IMR-90 (cell line): ENCODE measurements at regions not wholly inside any gene's neighbourhood (a gene's known extent, or its start where the extent isn't known, plus 50 kb on each side); places are given as distances from the start of the nearest gene placed in this dataset.
"Not testable (repeated sequence)": the region's sequence is repeated elsewhere in the genome, so short reads cannot be mapped to it uniquely, and the experiment has no call there.

Source experiments
- ATAC-seq: fragments of 200-7000 bp; cut with Tn5 transposase; 2 replicates; pipeline ENCODE4 v1.9.1; 2020; ENCODE audit warnings: low read depth, mild to moderate bottlenecking, moderate library complexity
- BruUV-seq: library from RNA; stranded (reverse); fragments of 400-500 nt; replicated peaks from 2 replicates; lab custom pipeline; 2021; lab: Mats Ljungman, UMichigan
- CTCF ChIA-PET: fragments of 300-600 bp; formaldehyde crosslinking; extraction: SDS; loops from one replicate; lab custom pipeline; 2021; ENCODE audit warnings: antibody characterized with exemption; lab: Yijun Ruan, JAX
- POLR2A ChIA-PET: fragments of 300-600 bp; sonication (Branson Sonifier 250); formaldehyde crosslinking; loops from one replicate; lab custom pipeline; 2022; ENCODE audit warnings: antibody characterized with exemption; ENCODE audit not compliant: unreplicated experiment; lab: Charles Lee
- DNase-seq: peaks from one replicate; pipeline ENCODE4 v3.0.0; 2013
- H2AFZ ChIP-seq: replicated peaks from 2 replicates; pipeline ENCODE3; 2013; ENCODE audit warnings: low read length, mild to moderate bottlenecking; ENCODE audit not compliant: poor library complexity
- H2AK5ac ChIP-seq: 2 replicates; pipeline ENCODE4 v1.6.1; 2013; ENCODE audit warnings: low read depth, low read length, inconsistent platforms
- H2AK9ac ChIP-seq: replicated peaks from 2 replicates; pipeline ENCODE3; 2013; ENCODE audit warnings: mild to moderate bottlenecking, low read depth, low read length, moderate library complexity; ENCODE audit not compliant: poor library complexity
- H2BK120ac ChIP-seq: 2 replicates; pipeline ENCODE4 v1.6.1; 2013; ENCODE audit warnings: low read depth, low read length, inconsistent platforms
- H2BK15ac ChIP-seq: 3 replicates; pipeline ENCODE4 v1.6.1; 2013; ENCODE audit warnings: low read depth, low read length, inconsistent platforms
- H2BK20ac ChIP-seq: 2 replicates; pipeline ENCODE4 v1.6.1; 2013; ENCODE audit warnings: low read depth, mild to moderate bottlenecking, inconsistent platforms, low read length, moderate library complexity
- H2BK5ac ChIP-seq: 2 replicates; pipeline ENCODE4 v1.6.1; 2013; ENCODE audit warnings: mild to moderate bottlenecking, low read depth, low read length, inconsistent platforms; ENCODE audit not compliant: poor library complexity, severe bottlenecking
- H3K14ac ChIP-seq: replicated peaks from 2 replicates; pipeline ENCODE4 v1.6.1; 2013; ENCODE audit warnings: low read depth, low read length, inconsistent platforms
- H3K18ac ChIP-seq: 2 replicates; pipeline ENCODE4 v1.6.1; 2013; ENCODE audit warnings: low read depth, low read length, control low read depth
- H3K23ac ChIP-seq: 2 replicates; pipeline ENCODE4 v1.6.1; 2013; ENCODE audit warnings: low read depth, low read length, inconsistent platforms
- H3K27ac ChIP-seq: 2 replicates; pipeline ENCODE4 v1.5.1; 2013; ENCODE audit warnings: mild to moderate bottlenecking, control low read depth, low read length; ENCODE audit not compliant: insufficient read depth
- H3K27me3 ChIP-seq: 2 replicates; pipeline ENCODE4 v1.6.1; 2013; ENCODE audit warnings: low read length; ENCODE audit not compliant: control insufficient read depth, insufficient read depth
- H3K36me3 ChIP-seq: 2 replicates; pipeline ENCODE4 v1.6.1; 2013; ENCODE audit warnings: low read length, mixed read lengths; ENCODE audit not compliant: control insufficient read depth, insufficient read depth
- H3K4ac ChIP-seq: 2 replicates; pipeline ENCODE4 v1.6.1; 2013; ENCODE audit warnings: low read depth, low read length, inconsistent platforms
- H3K4me1 ChIP-seq: 2 replicates; pipeline ENCODE4 v1.6.1; 2013; ENCODE audit warnings: low read length, mixed read lengths; ENCODE audit not compliant: control insufficient read depth, insufficient read depth
- H3K4me2 ChIP-seq: 2 replicates; pipeline ENCODE4 v1.6.1; 2013; ENCODE audit warnings: low read depth, mild to moderate bottlenecking, control low read depth, low read length, moderate library complexity
- H3K4me3 ChIP-seq: 2 replicates; pipeline ENCODE4 v1.5.1; 2013; ENCODE audit warnings: low read depth, mild to moderate bottlenecking, control low read depth, low read length, moderate library complexity; ENCODE audit not compliant: insufficient read depth
- H3K56ac ChIP-seq: 2 replicates; pipeline ENCODE4 v1.6.1; 2013; ENCODE audit warnings: low read length, inconsistent platforms; ENCODE audit not compliant: insufficient read depth; ENCODE audit errors: extremely low read depth
- H3K79me1 ChIP-seq, 2 experiments: 2 replicates each; pipeline ENCODE4 v1.6.1; 2013; ENCODE audit warnings: low read length in 2 of 2, inconsistent platforms in 1 of 2, low read depth in 1 of 2
- H3K9ac ChIP-seq: 2 replicates; pipeline ENCODE4 v1.6.1; 2013; ENCODE audit warnings: low read depth, low read length, control low read depth
- H3K9me1 ChIP-seq: 2 replicates; pipeline ENCODE4 v1.6.1; 2013; ENCODE audit warnings: low read length, inconsistent platforms; ENCODE audit not compliant: insufficient read depth
- H3K9me3 ChIP-seq: 2 replicates; pipeline ENCODE4 v1.6.1; 2013; ENCODE audit warnings: low read length; ENCODE audit not compliant: control insufficient read depth, insufficient read depth
- H4K20me1 ChIP-seq: 2 replicates; pipeline ENCODE4 v1.6.1; 2013; ENCODE audit warnings: low read length, inconsistent platforms; ENCODE audit not compliant: insufficient read depth
- H4K5ac ChIP-seq: 2 replicates; pipeline ENCODE4 v1.6.1; 2013; ENCODE audit warnings: mild to moderate bottlenecking, low read depth, low read length, control low read depth
- H4K8ac ChIP-seq, 2 experiments: 2 replicates each; pipeline ENCODE4 v1.6.1; 2013; ENCODE audit warnings: low read depth in 2 of 2, low read length in 2 of 2, control low read depth in 1 of 2, inconsistent platforms in 1 of 2
- H4K91ac ChIP-seq: 2 replicates; pipeline ENCODE4 v1.6.1; 2013; ENCODE audit warnings: low read depth, low read length, inconsistent platforms; ENCODE audit not compliant: insufficient read depth
- FOS ChIP-seq: fragments of 150-350 bp; IDR thresholded peaks from 2 replicates; pipeline ENCODE4 v1.6.1; 2016; ENCODE audit warnings: low read depth, low read length
- RCOR1 ChIP-seq: IDR thresholded peaks from 2 replicates; pipeline ENCODE4 v1.6.1; 2012; ENCODE audit warnings: mild to moderate bottlenecking, low read length, improper control_type of control experiment; ENCODE audit not compliant: insufficient replicate concordance
- RFX5 ChIP-seq: IDR thresholded peaks from 2 replicates; pipeline ENCODE4 v1.8.0; 2012; ENCODE audit warnings: low read depth, mild to moderate bottlenecking, low read length, moderate library complexity
- WGBS, 2 experiments: methylation state at CpG; one replicate each; pipeline versions ENCODE4 v1.1.5 to v1.1.7; 2013; ENCODE audit warnings: missing lambda C conversion rate in 2 of 2; ENCODE audit not compliant: insufficient read length in 1 of 2; ENCODE audit errors: extremely low coverage in 2 of 2; 5-methylcytosine and 5-hydroxymethylcytosine counted together
- dilution Hi-C: fragments of 300-500 bp; cut with HindIII; formaldehyde crosslinking; loops from one replicate; pipeline ENCODE4 v1.14.3; 2018; ENCODE audit warnings: low sequenced_read_pairs; ENCODE audit not compliant: unreplicated experiment
- in situ Hi-C: fragments of 300-500 bp; cut with MboI; formaldehyde crosslinking; loops from 3 replicates; pipeline ENCODE4 v1.14.3; 2019; ENCODE audit warnings: low sequenced_read_pairs, inconsistent platforms, mixed read lengths
- intact Hi-C: fragments of 100-400 bp; cut with micrococcal nuclease; formaldehyde crosslinking; loops from 2 replicates; pipeline ENCODE4 v1.10.0; 2022
- TF ChIP-seq, protein P1 (sequence below): conservative IDR thresholded peaks from 2 replicates; pipeline ENCODE4 v1.5.1; 2012; ENCODE audit warnings: mild to moderate bottlenecking, low read depth, low read length, improper control_type of control experiment

DNA sequence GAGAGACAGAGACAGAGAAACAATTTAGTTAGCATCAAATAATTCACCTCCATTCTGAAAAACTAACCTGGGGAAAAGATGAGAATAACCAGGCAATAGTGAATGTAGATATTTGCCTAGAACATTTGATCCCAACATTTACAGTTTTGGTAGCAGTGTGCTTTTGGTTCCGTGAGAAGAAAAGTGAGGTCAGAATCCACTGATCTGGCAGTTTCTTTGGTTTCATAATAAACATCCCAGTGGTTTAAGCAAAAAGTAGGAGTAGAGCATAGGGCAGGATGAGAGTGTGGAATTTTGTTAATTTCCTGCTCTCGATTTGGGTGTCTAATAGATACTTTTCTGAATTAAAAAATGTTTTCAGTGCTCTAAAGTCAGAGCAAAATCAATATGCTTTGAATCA, 887.0 kb downstream of the NR2F1-AS1 start (continued):
- TF ChIP-seq RCOR1 (no peak), FOS (no peak), RFX5 (no peak)
- TF ChIP-seq, protein P1, sequence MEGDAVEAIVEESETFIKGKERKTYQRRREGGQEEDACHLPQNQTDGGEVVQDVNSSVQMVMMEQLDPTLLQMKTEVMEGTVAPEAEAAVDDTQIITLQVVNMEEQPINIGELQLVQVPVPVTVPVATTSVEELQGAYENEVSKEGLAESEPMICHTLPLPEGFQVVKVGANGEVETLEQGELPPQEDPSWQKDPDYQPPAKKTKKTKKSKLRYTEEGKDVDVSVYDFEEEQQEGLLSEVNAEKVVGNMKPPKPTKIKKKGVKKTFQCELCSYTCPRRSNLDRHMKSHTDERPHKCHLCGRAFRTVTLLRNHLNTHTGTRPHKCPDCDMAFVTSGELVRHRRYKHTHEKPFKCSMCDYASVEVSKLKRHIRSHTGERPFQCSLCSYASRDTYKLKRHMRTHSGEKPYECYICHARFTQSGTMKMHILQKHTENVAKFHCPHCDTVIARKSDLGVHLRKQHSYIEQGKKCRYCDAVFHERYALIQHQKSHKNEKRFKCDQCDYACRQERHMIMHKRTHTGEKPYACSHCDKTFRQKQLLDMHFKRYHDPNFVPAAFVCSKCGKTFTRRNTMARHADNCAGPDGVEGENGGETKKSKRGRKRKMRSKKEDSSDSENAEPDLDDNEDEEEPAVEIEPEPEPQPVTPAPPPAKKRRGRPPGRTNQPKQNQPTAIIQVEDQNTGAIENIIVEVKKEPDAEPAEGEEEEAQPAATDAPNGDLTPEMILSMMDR = no peak

DNA sequence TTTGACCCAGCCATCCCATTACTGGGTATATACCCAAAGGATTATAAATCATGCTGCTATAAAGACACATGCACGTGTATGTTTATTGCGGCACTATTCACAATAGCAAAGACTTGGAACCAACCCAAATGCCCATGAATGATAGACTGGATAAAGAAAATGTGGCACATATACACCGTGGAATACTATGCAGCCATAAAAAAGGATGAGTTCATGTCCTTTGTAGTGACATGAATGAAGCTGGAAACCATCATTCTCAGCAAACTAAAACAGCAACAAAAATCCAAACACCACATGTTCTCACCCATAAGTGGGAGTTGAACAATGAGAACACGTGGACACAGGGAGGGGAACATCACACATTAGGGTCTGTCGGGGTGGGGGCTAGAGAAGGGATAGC, 889.1 kb downstream of the NR2F1-AS1 start:
- H3K18ac ChIP-seq, H3K4me1 ChIP-seq, H2AK9ac ChIP-seq, H3K27me3 ChIP-seq, H3K9me3 ChIP-seq, H2BK5ac ChIP-seq, intact Hi-C loops, H3K27ac ChIP-seq, BruUV-seq, H3K4ac ChIP-seq, CTCF ChIA-PET, H4K20me1 ChIP-seq, H3K9me1 ChIP-seq, H2BK15ac ChIP-seq, H3K4me3 ChIP-seq, H3K36me3 ChIP-seq, POLR2A ChIA-PET, H3K9ac ChIP-seq, H4K5ac ChIP-seq, ATAC-seq, DNase-seq, H2BK20ac ChIP-seq, H3K4me2 ChIP-seq, H3K56ac ChIP-seq, H4K8ac ChIP-seq, H4K91ac ChIP-seq, H2AFZ ChIP-seq, dilution Hi-C loops, H3K14ac ChIP-seq, H2AK5ac ChIP-seq, H3K23ac ChIP-seq, H2BK120ac ChIP-seq, H3K79me1 ChIP-seq: not testable (repeated sequence)
- WGBS, 2 experiments = no CpG with 5 or more reads among the region's 5 CpGs
- in situ Hi-C loops = loop anchor here (25.0 kb wide), 1 partner anchor 1095 kb away; no protein-coding TSS in a partner anchor
